GM12891 (cell line): ENCODE measurements at regions not wholly inside any gene's neighbourhood (a gene's known extent, or its start where the extent isn't known, plus 50 kb on each side); places are given as distances from the start of the nearest gene placed in this dataset.

Source experiments
- DNase-seq: peaks from one replicate; pipeline ENCODE4 v3.0.0; 2011; ENCODE audit warnings: low spot score; ENCODE audit not compliant: insufficient read length
- FAIRE-seq: peaks from 2 replicates; lab custom pipeline; 2011; peaks lifted over from hg19 to GRCh38; lab: Jason Lieb, UNC
- PAX5 ChIP-seq: IDR thresholded peaks from 2 replicates; pipeline ENCODE4 v1.6.1; 2011; ENCODE audit warnings: low read length, moderate library complexity, mild to moderate bottlenecking; ENCODE audit not compliant: insufficient read depth, severe bottlenecking
- POLR2A ChIP-seq: IDR thresholded peaks from 2 replicates; pipeline ENCODE4 v1.6.1; 2011; ENCODE audit warnings: low read depth, low read length, control low read depth
- POLR2AphosphoS5 ChIP-seq: IDR thresholded peaks from 2 replicates; pipeline ENCODE4 v1.6.1; 2011; ENCODE audit warnings: low read depth, low read length, control low read depth
- POU2F2 ChIP-seq: IDR thresholded peaks from 2 replicates; pipeline ENCODE4 v1.6.1; 2011; ENCODE audit warnings: low read depth, mild to moderate bottlenecking, control low read depth, low read length, moderate library complexity
- SPI1 ChIP-seq: IDR thresholded peaks from 2 replicates; pipeline ENCODE4 v1.6.1; 2011; ENCODE audit warnings: low read depth, low read length, control low read depth
- TAF1 ChIP-seq: IDR thresholded peaks from 2 replicates; pipeline ENCODE4 v1.6.1; 2011; ENCODE audit warnings: low read depth, low read length, control low read depth

DNA sequence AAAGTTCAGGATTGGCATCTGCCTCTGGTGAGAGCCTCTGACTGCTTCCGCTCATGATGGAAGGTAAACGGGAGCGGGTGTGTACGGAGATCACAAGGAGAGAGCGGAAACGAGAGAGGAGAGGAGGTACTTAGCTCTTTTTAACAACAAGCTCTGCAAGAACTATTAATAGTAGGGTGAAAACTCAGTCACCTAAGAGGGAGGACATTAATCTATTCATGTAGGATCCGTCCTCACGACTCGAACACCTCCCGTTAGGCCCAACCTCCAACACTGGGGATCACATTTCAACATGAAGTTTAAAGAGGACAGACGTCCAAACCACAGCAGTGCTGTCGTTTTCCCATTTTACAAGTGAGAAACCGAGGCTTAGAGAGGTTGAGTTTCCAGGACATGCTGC lies 173.7 kb downstream of the SLC28A3 start:
- no peak for DNase-seq
- no peak for TF ChIP-seq TAF1
- no peak for TF ChIP-seq POLR2A
- no peak for TF ChIP-seq POU2F2
- TF ChIP-seq POLR2AphosphoS5: no peak
- TF ChIP-seq PAX5: no peak
- no peak for TF ChIP-seq SPI1
- FAIRE-seq: no peak

DNA sequence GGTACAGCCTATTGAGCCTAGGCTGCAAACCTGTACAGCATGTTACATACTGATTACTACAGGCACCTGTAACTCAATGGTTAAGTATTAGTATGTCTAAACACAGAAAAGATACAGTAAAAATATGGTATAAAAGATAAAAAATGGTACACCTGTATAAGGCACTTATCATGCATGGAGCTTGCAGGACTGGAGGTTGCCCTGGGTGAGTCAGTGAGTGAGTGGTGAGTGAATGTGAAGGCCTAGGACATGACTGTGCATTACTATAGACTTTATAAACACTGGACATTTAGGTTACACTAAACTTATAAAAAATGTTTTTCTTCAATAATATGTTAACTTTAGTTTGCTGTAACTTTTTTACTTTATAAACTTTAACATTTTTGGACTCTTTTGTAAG lies 171.3 kb downstream of the SLC28A3 start:
- no peak for DNase-seq
- no peak for TF ChIP-seq TAF1
- no peak for TF ChIP-seq SPI1
- no peak for TF ChIP-seq POU2F2
- TF ChIP-seq PAX5: no peak
- no peak for TF ChIP-seq POLR2A
- no peak for TF ChIP-seq POLR2AphosphoS5
- no peak for FAIRE-seq

DNA sequence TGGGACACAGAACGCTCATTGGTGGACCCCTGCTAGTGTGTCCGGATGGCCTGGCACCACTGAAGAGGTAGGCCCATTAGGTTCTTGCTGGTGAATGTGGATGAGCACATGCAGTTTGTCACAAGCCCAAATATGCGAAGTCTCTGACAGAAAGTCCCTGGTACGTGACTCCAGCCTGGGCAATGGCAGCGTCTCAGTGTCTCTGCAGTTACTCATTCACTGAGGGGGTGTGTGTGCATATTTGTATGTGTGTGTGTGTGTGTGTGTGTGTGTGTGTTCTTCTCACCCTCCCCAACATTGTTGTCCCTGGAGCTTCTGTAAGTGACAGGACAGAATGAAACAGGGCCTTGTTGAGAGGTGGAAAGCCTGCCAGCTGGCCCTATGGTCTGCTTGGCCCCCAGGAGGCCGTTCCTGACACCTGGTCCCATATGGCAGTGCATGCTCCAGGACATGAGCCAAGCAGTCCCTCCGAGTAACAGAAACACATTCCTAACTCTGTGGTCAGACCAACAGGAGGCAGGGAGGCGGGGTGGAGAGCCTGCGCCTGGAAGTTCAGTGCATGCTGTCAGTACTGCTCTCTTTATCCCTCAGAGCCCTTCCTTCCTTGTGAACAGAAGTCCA lies 169.9 kb downstream of the SLC28A3 start:
- no peak for DNase-seq
- TF ChIP-seq TAF1 (no peak), POLR2A (no peak), PAX5 (no peak), POLR2AphosphoS5 (no peak), SPI1 (no peak), POU2F2 (no peak)
- no peak for FAIRE-seq

DNA sequence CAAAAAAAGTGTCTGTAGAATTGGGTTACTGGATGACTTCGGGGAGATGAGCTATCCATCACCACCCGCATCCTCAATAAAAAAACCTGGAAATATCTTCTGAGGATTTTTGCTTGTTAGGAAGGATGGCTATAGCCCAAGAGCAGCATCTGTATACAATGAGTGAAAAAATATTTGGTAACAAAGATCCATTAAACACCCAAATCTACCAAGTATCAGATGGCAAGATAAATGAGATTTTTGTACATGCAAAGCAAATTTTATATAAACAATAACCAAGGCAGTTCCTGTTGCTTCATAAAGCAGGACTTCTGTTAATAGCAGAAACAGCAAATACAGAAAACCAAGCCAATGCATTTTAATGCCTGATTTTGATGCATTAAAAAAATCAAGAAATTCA lies 166.6 kb downstream of the SLC28A3 start:
- FAIRE-seq (no peak), DNase-seq (no peak)
- TF ChIP-seq POLR2A: no peak
- no peak for TF ChIP-seq POLR2AphosphoS5
- TF ChIP-seq POU2F2: no peak

DNA sequence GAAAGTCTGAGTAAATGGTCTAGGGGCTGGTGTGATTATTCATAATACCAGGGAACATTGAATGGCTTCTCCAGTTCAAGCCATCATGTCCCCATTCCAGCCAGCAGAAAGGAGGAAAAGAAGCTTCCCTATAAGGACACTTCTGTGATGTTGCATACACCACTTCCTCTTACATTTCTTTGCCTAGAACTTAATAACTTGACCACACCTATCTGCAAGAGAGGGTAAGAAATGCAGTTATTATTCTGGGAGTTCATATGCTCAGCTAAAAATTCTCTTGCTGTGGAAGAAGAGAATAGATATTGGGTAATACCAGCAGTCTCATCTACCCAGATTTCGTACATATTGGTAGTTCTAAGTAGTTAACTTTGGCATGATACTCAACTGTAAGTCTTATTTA lies 166.1 kb downstream of the SLC28A3 start:
- TF ChIP-seq POU2F2: no peak
- TF ChIP-seq SPI1: peak; percentile 21; the same call in 1 of the 2 replicates
- no peak for TF ChIP-seq TAF1
- no peak for TF ChIP-seq POLR2A
- FAIRE-seq (no peak), DNase-seq (no peak)

DNA sequence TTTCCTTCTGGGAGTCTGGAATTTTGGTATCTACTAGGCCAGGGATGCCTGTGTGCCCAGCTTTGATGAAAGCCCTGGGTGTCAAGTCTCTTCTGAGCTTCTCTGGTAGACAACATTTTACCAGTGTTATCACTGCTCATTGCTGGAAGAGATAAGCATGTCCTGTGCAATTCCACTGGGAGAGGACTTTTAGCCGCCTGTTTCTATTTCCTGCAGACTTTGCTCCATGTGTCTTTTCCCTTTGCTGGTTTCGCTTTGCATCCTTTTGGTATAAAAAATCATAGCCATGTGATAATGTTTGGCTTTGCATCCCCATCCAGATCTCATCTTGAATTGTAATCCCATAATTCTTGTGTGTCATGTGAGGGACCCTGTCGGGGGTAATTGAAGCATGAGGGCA lies 163.2 kb downstream of the SLC28A3 start:
- DNase-seq (no peak), FAIRE-seq (no peak)
- no peak for TF ChIP-seq POLR2A

DNA sequence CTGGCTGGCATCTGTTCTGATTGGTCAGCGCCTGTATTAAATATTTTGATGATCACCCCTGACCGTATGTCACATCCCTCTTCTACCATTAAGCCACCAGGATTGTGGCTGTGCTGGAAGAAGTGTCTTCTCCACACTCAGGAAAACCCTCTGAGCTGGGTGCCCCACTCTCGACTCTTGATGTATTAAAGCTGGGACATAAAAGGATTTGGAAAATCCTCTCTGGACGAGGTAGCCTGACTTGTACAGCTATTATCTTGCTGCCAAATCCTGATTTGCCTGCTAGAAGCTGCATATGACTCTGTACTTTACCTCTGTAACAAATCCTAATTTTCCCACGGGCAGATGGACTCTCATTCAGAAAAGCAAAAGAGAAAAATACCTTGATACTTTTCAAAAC lies 161.0 kb downstream of the SLC28A3 start:
- no peak for TF ChIP-seq TAF1
- TF ChIP-seq PAX5: no peak
- no peak for TF ChIP-seq SPI1
- TF ChIP-seq POLR2A: no peak
- TF ChIP-seq POU2F2: no peak
- no peak for TF ChIP-seq POLR2AphosphoS5
- FAIRE-seq (no peak), DNase-seq (no peak)

DNA sequence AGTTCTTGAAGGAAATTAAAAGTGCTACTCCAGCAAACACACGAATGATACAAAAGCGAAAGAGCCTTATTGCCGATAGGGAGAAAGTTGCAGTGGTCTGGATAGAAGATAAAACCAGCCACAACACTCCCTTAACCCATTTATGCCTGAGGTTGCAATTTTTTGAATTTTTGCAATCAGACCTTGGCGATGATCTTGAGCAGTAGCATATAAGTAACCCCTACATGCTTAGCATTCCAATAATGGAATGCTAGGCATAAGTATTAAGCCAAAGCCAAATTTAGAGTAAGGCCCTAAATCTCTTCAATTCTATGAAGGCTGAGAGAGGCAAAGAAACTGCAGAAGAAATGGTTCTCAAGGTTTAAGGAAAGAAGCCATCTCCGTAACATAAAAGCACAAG lies 153.5 kb downstream of the SLC28A3 start:
- DNase-seq (no peak), FAIRE-seq (no peak)
- no peak for TF ChIP-seq TAF1
- TF ChIP-seq PAX5: no peak
- TF ChIP-seq POU2F2: no peak
- TF ChIP-seq POLR2A: no peak
- no peak for TF ChIP-seq SPI1
- TF ChIP-seq POLR2AphosphoS5: no peak

DNA sequence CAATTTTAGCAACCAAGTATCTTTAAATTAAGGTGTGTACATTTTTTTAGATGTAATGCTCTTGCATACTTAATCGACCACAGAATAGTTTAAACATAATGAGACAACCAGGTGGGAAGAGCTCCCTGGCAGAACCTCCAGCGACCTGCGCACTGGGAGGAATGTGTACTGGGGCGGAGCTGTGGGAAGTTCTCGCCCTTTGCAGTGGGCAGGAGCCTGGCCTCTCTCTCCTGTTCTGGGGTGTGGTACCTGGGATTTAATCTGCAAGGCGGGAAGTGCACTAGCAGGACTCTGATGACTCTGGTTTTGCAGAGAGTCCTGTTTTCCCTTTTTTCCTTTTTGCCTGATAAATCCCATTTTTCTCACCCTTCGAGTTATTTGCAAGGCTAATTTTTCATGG lies 150.7 kb downstream of the SLC28A3 start:
- FAIRE-seq (no peak), DNase-seq (no peak)
- TF ChIP-seq POLR2A (no peak), POLR2AphosphoS5 (no peak), PAX5 (no peak), TAF1 (no peak), SPI1 (no peak), POU2F2 (no peak)

DNA sequence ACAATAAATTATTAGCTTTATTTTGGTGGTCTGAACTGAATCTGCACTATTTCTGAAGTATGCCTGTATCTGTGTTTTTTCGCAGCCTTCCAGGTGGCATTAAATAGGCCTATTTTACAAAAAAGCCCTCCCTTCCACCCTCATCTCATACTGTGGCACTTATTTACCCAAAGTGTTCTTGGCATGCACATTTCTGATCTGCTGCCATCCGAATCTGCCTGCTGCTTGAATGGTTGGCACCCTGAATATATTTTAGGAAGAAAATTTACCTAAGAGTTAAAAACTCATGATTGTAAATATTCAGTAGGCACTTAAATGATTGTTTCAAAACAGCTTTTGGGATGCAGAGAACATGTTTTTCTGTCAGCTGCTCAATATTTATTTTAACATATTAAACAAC lies 150.1 kb downstream of the SLC28A3 start:
- TF ChIP-seq PAX5 (no peak), POLR2AphosphoS5 (no peak), TAF1 (no peak), POLR2A (no peak), POU2F2 (no peak), SPI1 (no peak)
- DNase-seq (no peak), FAIRE-seq (no peak)
